Naive thymus-derived CD8-positive, alpha-beta T cell (primary cell): ENCODE measurements at regions not wholly inside any gene's neighbourhood (a gene's known extent, or its start where the extent isn't known, plus 50 kb on each side); places are given as distances from the start of the nearest gene placed in this dataset.
"Not testable (repeated sequence)": the region's sequence is repeated elsewhere in the genome, so short reads cannot be mapped to it uniquely, and the experiment has no call there.

Experiments used
- ATAC-seq, 2 donors: fragments of 150-1000 bp; cut with Tn5 transposase in 1 of 2; sonication (Bioruptor Pico), chemical (Tn5 transposase) in 1 of 2; 1 replicate in 1 of 2; 2 replicates in 1 of 2; pipeline ENCODE4 v1.10.0; 2021; ENCODE audit warnings: mild to moderate bottlenecking in 2 of 2, moderate library complexity in 2 of 2
- POLR2A ChIA-PET: fragments of 350-600 bp; sonication (Branson Sonifier 250); formaldehyde crosslinking; loops from one replicate; lab custom pipeline; 2021; ENCODE audit warnings: antibody characterized with exemption; lab: Charles Lee
- DNase-seq, 10 donors: peaks; one replicate each; pipeline versions ENCODE4 v3.0.0 to v3.0.0-alpha.2; 2020 to 2022
- H3K27ac Mint-ChIP-seq, 10 donors: one replicate each; pipeline ENCODE4 v1.8.0; 2020 to 2022; ENCODE audit warnings: mild to moderate bottlenecking in 10 of 10, mixed read lengths in 10 of 10, moderate library complexity in 4 of 10, inconsistent platforms in 1 of 10
- H3K27me3 Mint-ChIP-seq, 5 donors: one replicate each; pipeline ENCODE4 v1.8.0; 2021 to 2022; ENCODE audit warnings: mixed read lengths in 5 of 5
- H3K36me3 Mint-ChIP-seq, 3 donors: one replicate each; pipeline ENCODE4 v1.8.0; 2020 to 2022; ENCODE audit warnings: mixed read lengths in 3 of 3, mild to moderate bottlenecking in 2 of 3, inconsistent platforms in 1 of 3
- H3K4me1 Mint-ChIP-seq, 4 donors: one replicate each; pipeline ENCODE4 v1.8.0; 2021 to 2022; ENCODE audit warnings: mixed read lengths in 4 of 4
- H3K4me3 Mint-ChIP-seq, 10 donors: one replicate each; pipeline ENCODE4 v1.8.0; 2020 to 2022; ENCODE audit warnings: mild to moderate bottlenecking in 10 of 10, mixed read lengths in 10 of 10, moderate library complexity in 6 of 10, inconsistent platforms in 1 of 10
- H3K9me3 Mint-ChIP-seq, 9 donors: one replicate each; pipeline ENCODE4 v1.8.0; 2020 to 2022; ENCODE audit warnings: mixed read lengths in 9 of 9, mild to moderate bottlenecking in 3 of 9, inconsistent platforms in 1 of 9, moderate library complexity in 1 of 9

GRCh38 chr13:76609643-76610042 is 276.6 kb downstream of the KCTD12 start:
- ATAC-seq: no peak
- no peak for DNase-seq
- H3K27me3 Mint-ChIP-seq: peaks cover 0 to 4% (median 1%) of the 10 kb centered on the region in 5 donors
- no peaks in the 10 kb centered on the region for H3K36me3 Mint-ChIP-seq
- peaks cover 0 to 5% (median 0%) of the 10 kb centered on the region in 9 donors for H3K9me3 Mint-ChIP-seq
- no peaks in the 10 kb centered on the region for H3K4me1 Mint-ChIP-seq
- POLR2A ChIA-PET: no interaction called here
- no peak overlapping the region for H3K27ac Mint-ChIP-seq
- H3K4me3 Mint-ChIP-seq: no peak overlapping the region

- no peak for DNase-seq
- H3K4me1 Mint-ChIP-seq: no peaks in the 10 kb centered on the region
- POLR2A ChIA-PET: no interaction called here
- no peak for ATAC-seq
- no peak overlapping the region for H3K27ac Mint-ChIP-seq
- H3K4me3 Mint-ChIP-seq: no peak overlapping the region
- H3K9me3 Mint-ChIP-seq: peaks cover 0 to 6% (median 0%) of the 10 kb centered on the region in 9 donors
- H3K27me3 Mint-ChIP-seq: peaks cover 0 to 10% (median 2%) of the 10 kb centered on the region in 5 donors
- H3K36me3 Mint-ChIP-seq: no peaks in the 10 kb centered on the region
Measured at GRCh38 chr13:76607866-76608265, 278.3 kb downstream of the KCTD12 start.

GRCh38 chr13:76600081-76600480 is 286.1 kb downstream of the KCTD12 start:
- POLR2A ChIA-PET: no interaction called here
- no peak for DNase-seq
- H3K27ac Mint-ChIP-seq: no peak overlapping the region
- H3K9me3 Mint-ChIP-seq: peaks cover 0 to 6% (median 0%) of the 10 kb centered on the region in 9 donors
- ATAC-seq: no peak
- peaks cover 0 to 20% (median 2%) of the 10 kb centered on the region in 5 donors for H3K27me3 Mint-ChIP-seq
- no peak overlapping the region for H3K4me3 Mint-ChIP-seq
- H3K36me3 Mint-ChIP-seq: no peaks in the 10 kb centered on the region
- no peaks in the 10 kb centered on the region for H3K4me1 Mint-ChIP-seq

- POLR2A ChIA-PET: no interaction called here
- DNase-seq (no peak), ATAC-seq (no peak)
- Mint-ChIP-seq H3K27me3 (peaks cover 0 to 10% (median 0%) of the 10 kb centered on the region in 5 donors), H3K27ac (no peak overlapping the region), H3K4me3 (no peak overlapping the region), H3K9me3 (peaks cover 0 to 9% (median 0%) of the 10 kb centered on the region in 9 donors), H3K4me1 (no peaks in the 10 kb centered on the region), H3K36me3 (peaks cover 0 to 5% (median 0%) of the 10 kb centered on the region in 3 donors)
Measured at GRCh38 chr13:76597868-76598267, 288.3 kb downstream of the KCTD12 start.

GRCh38 chr13:76596216-76596615 is 290.0 kb downstream of the KCTD12 start:
- no peak for ATAC-seq
- POLR2A ChIA-PET: no interaction called here
- no peak overlapping the region for H3K4me3 Mint-ChIP-seq
- H3K9me3 Mint-ChIP-seq: peaks cover 0 to 9% (median 0%) of the 10 kb centered on the region in 9 donors
- peaks cover 0 to 9% (median 5%) of the 10 kb centered on the region in 5 donors for H3K27me3 Mint-ChIP-seq
- H3K36me3 Mint-ChIP-seq: peaks cover 0 to 5% (median 0%) of the 10 kb centered on the region in 3 donors
- no peak overlapping the region for H3K27ac Mint-ChIP-seq
- H3K4me1 Mint-ChIP-seq: no peaks in the 10 kb centered on the region
- no peak for DNase-seq

- H3K27ac Mint-ChIP-seq: no peak overlapping the region
- POLR2A ChIA-PET: no interaction called here
- peaks cover 0 to 9% (median 0%) of the 10 kb centered on the region in 9 donors for H3K9me3 Mint-ChIP-seq
- ATAC-seq (no peak), DNase-seq (no peak)
- no peak overlapping the region for H3K4me3 Mint-ChIP-seq
- no peaks in the 10 kb centered on the region for H3K4me1 Mint-ChIP-seq
- H3K36me3 Mint-ChIP-seq: peaks cover 0 to 5% (median 0%) of the 10 kb centered on the region in 3 donors
- peaks cover 0 to 13% (median 6%) of the 10 kb centered on the region in 5 donors for H3K27me3 Mint-ChIP-seq
Measured at GRCh38 chr13:76594435-76594834, 291.8 kb downstream of the KCTD12 start.

GRCh38 chr13:76586842-76587241 is 299.4 kb downstream of the KCTD12 start:
- Mint-ChIP-seq H3K36me3 (no peaks in the 10 kb centered on the region), H3K4me3 (no peak overlapping the region)
- no peak for ATAC-seq

GRCh38 chr13:76579701-76580100 is 306.5 kb downstream of the KCTD12 start:
- H3K9me3 Mint-ChIP-seq: peaks cover 11 to 40% (median 25%) of the 10 kb centered on the region in 9 donors
- H3K27me3 Mint-ChIP-seq: peaks cover 0 to 21% (median 4%) of the 10 kb centered on the region in 5 donors
- peaks cover 0 to 22% (median 2%) of the 10 kb centered on the region in 3 donors for H3K36me3 Mint-ChIP-seq
- H3K4me3 Mint-ChIP-seq: no peak overlapping the region
- no peak overlapping the region for H3K27ac Mint-ChIP-seq
- POLR2A ChIA-PET: no interaction called here
- DNase-seq (no peak), ATAC-seq (no peak)
- no peaks in the 10 kb centered on the region for H3K4me1 Mint-ChIP-seq

More at GRCh38 chr13:76586842-76587241, 299.4 kb downstream of the KCTD12 start:
- Mint-ChIP-seq H3K9me3 (peaks cover 0 to 5% (median 0%) of the 10 kb centered on the region in 9 donors), H3K4me1 (no peaks in the 10 kb centered on the region), H3K27me3 (peaks cover 7 to 34% (median 8%) of the 10 kb centered on the region in 5 donors), H3K27ac (no peak overlapping the region)
- DNase-seq: no peak
- POLR2A ChIA-PET: no interaction called here

GRCh38 chr13:76575634-76576033 is 310.6 kb downstream of the KCTD12 start:
- POLR2A ChIA-PET, H3K4me3 Mint-ChIP-seq, H3K4me1 Mint-ChIP-seq, H3K27ac Mint-ChIP-seq, DNase-seq, ATAC-seq: not testable (repeated sequence)
- peaks cover 13 to 49% (median 26%) of the 10 kb centered on the region in 9 donors for H3K9me3 Mint-ChIP-seq
- H3K36me3 Mint-ChIP-seq: peaks cover 0 to 27% (median 2%) of the 10 kb centered on the region in 3 donors
- peaks cover 0 to 20% (median 3%) of the 10 kb centered on the region in 5 donors for H3K27me3 Mint-ChIP-seq

GRCh38 chr13:76570510-76570971 is 315.7 kb downstream of the KCTD12 start:
- H3K36me3 Mint-ChIP-seq: peaks cover 0 to 5% (median 0%) of the 10 kb centered on the region in 3 donors
- H3K4me1 Mint-ChIP-seq: no peaks in the 10 kb centered on the region
- peaks cover 0 to 19% (median 8%) of the 10 kb centered on the region in 9 donors for H3K9me3 Mint-ChIP-seq
- DNase-seq (no peak), ATAC-seq (no peak)
- H3K27ac Mint-ChIP-seq: no peak overlapping the region
- peaks cover 0 to 9% (median 2%) of the 10 kb centered on the region in 5 donors for H3K27me3 Mint-ChIP-seq
- no peak overlapping the region for H3K4me3 Mint-ChIP-seq
- POLR2A ChIA-PET: no interaction called here

GRCh38 chr13:76556627-76557026 is 329.6 kb downstream of the KCTD12 start:
- ATAC-seq: no peak
- H3K27ac Mint-ChIP-seq: no peak overlapping the region
- H3K4me3 Mint-ChIP-seq: no peak overlapping the region
- POLR2A ChIA-PET: no interaction called here
- H3K27me3 Mint-ChIP-seq: peaks cover 0 to 4% (median 0%) of the 10 kb centered on the region in 5 donors
- no peaks in the 10 kb centered on the region for H3K4me1 Mint-ChIP-seq
- no peak for DNase-seq
- no peaks in the 10 kb centered on the region for H3K9me3 Mint-ChIP-seq
- H3K36me3 Mint-ChIP-seq: no peaks in the 10 kb centered on the region

GRCh38 chr13:76552807-76553206 is 333.4 kb downstream of the KCTD12 start:
- no peak overlapping the region for H3K4me3 Mint-ChIP-seq
- POLR2A ChIA-PET: no interaction called here
- no peak overlapping the region for H3K27ac Mint-ChIP-seq

GRCh38 chr13:76552041-76552772 is 334.0 kb downstream of the KCTD12 start:
- Mint-ChIP-seq H3K9me3 (peaks cover 0 to 2% (median 0%) of the 10 kb centered on the region in 9 donors), H3K27ac (no peak overlapping the region), H3K4me1 (no peaks in the 10 kb centered on the region), H3K4me3 (no peak overlapping the region), H3K36me3 (no peaks in the 10 kb centered on the region), H3K27me3 (peaks cover 5 to 10% (median 7%) of the 10 kb centered on the region in 5 donors)
- DNase-seq (no peak), ATAC-seq (no peak)
- POLR2A ChIA-PET: no interaction called here

More at GRCh38 chr13:76552807-76553206, 333.4 kb downstream of the KCTD12 start:
- no peak for ATAC-seq
- H3K36me3 Mint-ChIP-seq: no peaks in the 10 kb centered on the region
- H3K27me3 Mint-ChIP-seq: peaks cover 5 to 10% (median 7%) of the 10 kb centered on the region in 5 donors
- peaks cover 0 to 2% (median 0%) of the 10 kb centered on the region in 9 donors for H3K9me3 Mint-ChIP-seq
- no peak for DNase-seq
- H3K4me1 Mint-ChIP-seq: no peaks in the 10 kb centered on the region
